Neural crest cell (in vitro differentiated cells): ENCODE measurements at regions not wholly inside any gene's neighbourhood (a gene's known extent, or its start where the extent isn't known, plus 50 kb on each side); places are given as distances from the start of the nearest gene placed in this dataset.
"Not testable (repeated sequence)": the region's sequence is repeated elsewhere in the genome, so short reads cannot be mapped to it uniquely, and the experiment has no call there.

ENCODE experiments used
- DNase-seq: peaks from one replicate; pipeline ENCODE4 v3.0.0; 2021; ENCODE audit warnings: low read depth, mixed read lengths, low spot score
- H3K27ac Mint-ChIP-seq: one replicate; pipeline ENCODE4 v1.8.0; 2021; ENCODE audit warnings: mild to moderate bottlenecking, mixed read lengths; ENCODE audit not compliant: unreplicated experiment
- H3K27me3 Mint-ChIP-seq: 2 replicates; pipeline ENCODE4 v1.8.0; 2021; ENCODE audit warnings: low read depth, mild to moderate bottlenecking, mixed read lengths
- H3K36me3 Mint-ChIP-seq: 2 replicates; pipeline ENCODE4 v1.8.0; 2021; ENCODE audit warnings: low read depth, mild to moderate bottlenecking, mixed read lengths
- H3K4me1 Mint-ChIP-seq: 2 replicates; pipeline ENCODE4 v1.8.0; 2021; ENCODE audit warnings: mixed read lengths
- H3K4me3 Mint-ChIP-seq: one replicate; pipeline ENCODE4 v1.8.0; 2021; ENCODE audit warnings: mild to moderate bottlenecking, mixed read lengths
- H3K9me3 Mint-ChIP-seq: 2 replicates; pipeline ENCODE4 v1.8.0; 2021; ENCODE audit warnings: mixed read lengths
- TF ChIP-seq, protein P1 (sequence below): fragments of 200-600 bp; sonication (generic); conservative IDR thresholded peaks from 2 replicates; pipeline ENCODE4 v1.5.0; 2021; ENCODE audit warnings: antibody characterized with exemption, mild to moderate bottlenecking

DNA sequence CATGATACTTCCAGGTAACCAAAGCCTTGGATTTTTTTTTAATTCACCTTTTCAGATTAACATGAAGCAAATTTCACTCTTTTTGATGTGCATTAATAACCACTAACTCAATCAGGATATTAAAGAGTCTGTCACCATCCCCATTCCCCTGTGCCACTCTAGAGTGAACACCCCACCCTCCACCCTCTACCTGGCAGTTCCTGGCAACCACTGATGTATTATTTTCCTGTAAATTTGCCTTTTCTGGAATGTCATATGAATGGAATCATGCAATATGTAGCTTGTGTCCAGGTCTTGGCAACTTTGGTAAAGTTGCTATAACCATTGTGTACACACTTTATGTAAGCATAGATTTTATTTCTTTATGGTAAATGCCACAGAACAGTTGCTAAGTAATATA lies 627.6 kb downstream of the MCTP2 start:
- no peaks in the 10 kb centered on the region for H3K27me3 Mint-ChIP-seq
- no peaks in the 10 kb centered on the region for H3K4me1 Mint-ChIP-seq
- TF ChIP-seq, protein P1, sequence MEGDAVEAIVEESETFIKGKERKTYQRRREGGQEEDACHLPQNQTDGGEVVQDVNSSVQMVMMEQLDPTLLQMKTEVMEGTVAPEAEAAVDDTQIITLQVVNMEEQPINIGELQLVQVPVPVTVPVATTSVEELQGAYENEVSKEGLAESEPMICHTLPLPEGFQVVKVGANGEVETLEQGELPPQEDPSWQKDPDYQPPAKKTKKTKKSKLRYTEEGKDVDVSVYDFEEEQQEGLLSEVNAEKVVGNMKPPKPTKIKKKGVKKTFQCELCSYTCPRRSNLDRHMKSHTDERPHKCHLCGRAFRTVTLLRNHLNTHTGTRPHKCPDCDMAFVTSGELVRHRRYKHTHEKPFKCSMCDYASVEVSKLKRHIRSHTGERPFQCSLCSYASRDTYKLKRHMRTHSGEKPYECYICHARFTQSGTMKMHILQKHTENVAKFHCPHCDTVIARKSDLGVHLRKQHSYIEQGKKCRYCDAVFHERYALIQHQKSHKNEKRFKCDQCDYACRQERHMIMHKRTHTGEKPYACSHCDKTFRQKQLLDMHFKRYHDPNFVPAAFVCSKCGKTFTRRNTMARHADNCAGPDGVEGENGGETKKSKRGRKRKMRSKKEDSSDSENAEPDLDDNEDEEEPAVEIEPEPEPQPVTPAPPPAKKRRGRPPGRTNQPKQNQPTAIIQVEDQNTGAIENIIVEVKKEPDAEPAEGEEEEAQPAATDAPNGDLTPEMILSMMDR: no peak
- peaks cover 7% of the 10 kb centered on the region for H3K9me3 Mint-ChIP-seq
- no peak overlapping the region for H3K27ac Mint-ChIP-seq
- no peak overlapping the region for H3K4me3 Mint-ChIP-seq
- H3K36me3 Mint-ChIP-seq: peaks cover 6% of the 10 kb centered on the region
- DNase-seq: no peak

DNA sequence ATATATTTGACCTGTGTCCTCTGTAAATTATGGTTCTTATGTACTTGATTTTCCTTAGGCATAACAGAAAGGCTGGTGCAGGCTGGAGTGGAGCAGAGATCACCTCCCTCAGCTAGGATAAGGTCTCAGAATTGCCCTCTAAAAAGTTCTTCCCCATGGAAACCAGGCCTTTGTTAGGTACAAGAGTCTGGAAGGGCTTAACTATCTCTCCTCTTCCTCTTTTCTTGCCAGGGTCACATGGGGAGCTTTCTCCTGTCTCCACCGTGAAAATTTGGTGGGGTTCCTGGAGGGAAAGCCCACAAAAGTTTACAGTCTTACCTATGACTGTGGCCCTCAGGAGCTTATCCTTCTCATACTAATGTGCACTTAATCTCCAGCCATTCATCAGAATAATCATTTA lies 633.2 kb downstream of the MCTP2 start:
- Mint-ChIP-seq H3K27me3 (no peaks in the 10 kb centered on the region), H3K4me1 (no peaks in the 10 kb centered on the region), H3K27ac (no peak overlapping the region), H3K4me3 (no peak overlapping the region), H3K36me3 (peaks cover 6% of the 10 kb centered on the region), H3K9me3 (peaks cover 24% of the 10 kb centered on the region)
- TF ChIP-seq, protein P1: no peak
- DNase-seq: no peak

DNA sequence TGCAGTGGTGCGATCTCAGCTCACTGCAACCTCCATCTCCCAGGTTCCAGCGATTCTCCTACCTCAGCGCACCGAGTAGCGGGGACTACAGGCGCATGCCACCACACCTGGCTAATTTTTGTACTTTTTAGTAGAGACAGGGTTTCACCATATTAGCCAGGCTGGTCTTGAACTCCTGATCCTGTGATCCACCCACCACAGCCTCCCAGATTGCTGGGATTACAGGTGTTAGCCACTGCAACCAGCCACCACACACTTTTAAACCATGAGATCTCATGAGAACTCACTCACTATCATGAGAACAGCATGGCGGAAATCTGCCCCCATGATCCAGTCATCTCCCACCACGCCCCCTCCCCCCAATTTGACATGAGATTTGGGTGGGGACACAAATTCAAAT lies 636.9 kb downstream of the MCTP2 start:
- H3K27ac Mint-ChIP-seq, H3K36me3 Mint-ChIP-seq: not testable (repeated sequence)

DNA sequence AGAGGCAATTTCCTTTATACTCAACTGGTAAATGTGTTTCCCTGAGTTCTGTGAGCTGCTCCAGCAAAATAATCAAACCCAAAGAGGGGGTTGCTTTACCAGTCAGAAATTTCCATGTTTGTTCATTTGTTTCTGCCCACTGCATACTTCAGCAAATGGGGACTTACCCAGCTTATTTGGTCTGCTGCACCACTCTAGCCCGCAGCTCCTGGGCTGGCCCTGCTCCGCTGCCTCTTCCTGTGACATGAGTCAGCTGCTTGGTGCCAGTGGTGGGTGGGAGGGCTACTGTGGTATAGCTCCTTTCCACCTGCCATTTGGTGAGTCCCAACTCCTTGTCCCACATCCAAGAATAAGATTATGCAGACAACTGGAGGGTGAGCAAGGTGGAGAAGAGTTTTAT lies 644.2 kb downstream of the MCTP2 start:
- peaks cover 8% of the 10 kb centered on the region for H3K9me3 Mint-ChIP-seq
- no peak overlapping the region for H3K4me3 Mint-ChIP-seq
- no peak overlapping the region for H3K27ac Mint-ChIP-seq
- TF ChIP-seq, protein P1: no peak
- no peaks in the 10 kb centered on the region for H3K4me1 Mint-ChIP-seq
- H3K27me3 Mint-ChIP-seq: no peaks in the 10 kb centered on the region
- DNase-seq: no peak
- peaks cover 3% of the 10 kb centered on the region for H3K36me3 Mint-ChIP-seq

More for the DNA sequence above, 636.9 kb downstream of the MCTP2 start:
- H3K27me3 Mint-ChIP-seq, DNase-seq, H3K4me3 Mint-ChIP-seq, H3K4me1 Mint-ChIP-seq: not testable (repeated sequence)
- H3K9me3 Mint-ChIP-seq: peaks cover 19% of the 10 kb centered on the region

DNA sequence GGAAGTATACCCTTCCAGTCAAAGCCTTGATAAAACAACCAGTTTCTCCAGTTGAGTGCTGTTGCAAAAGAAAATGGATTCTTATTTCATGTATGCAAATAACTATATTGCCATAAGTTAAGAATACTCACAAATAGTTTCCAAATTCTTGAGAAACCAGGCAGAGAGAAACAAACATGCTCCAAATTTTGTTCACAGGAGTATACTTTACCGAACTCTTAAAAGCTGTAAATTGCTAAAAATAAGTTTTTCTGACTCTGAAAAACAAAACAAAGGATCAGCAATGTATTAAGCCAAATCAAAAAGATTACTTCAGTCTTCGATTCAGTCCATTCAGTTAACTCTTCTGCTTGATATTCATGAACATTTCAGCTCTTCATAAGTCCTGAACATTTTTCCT lies 646.5 kb downstream of the MCTP2 start:
- no peak overlapping the region for H3K27ac Mint-ChIP-seq

DNA sequence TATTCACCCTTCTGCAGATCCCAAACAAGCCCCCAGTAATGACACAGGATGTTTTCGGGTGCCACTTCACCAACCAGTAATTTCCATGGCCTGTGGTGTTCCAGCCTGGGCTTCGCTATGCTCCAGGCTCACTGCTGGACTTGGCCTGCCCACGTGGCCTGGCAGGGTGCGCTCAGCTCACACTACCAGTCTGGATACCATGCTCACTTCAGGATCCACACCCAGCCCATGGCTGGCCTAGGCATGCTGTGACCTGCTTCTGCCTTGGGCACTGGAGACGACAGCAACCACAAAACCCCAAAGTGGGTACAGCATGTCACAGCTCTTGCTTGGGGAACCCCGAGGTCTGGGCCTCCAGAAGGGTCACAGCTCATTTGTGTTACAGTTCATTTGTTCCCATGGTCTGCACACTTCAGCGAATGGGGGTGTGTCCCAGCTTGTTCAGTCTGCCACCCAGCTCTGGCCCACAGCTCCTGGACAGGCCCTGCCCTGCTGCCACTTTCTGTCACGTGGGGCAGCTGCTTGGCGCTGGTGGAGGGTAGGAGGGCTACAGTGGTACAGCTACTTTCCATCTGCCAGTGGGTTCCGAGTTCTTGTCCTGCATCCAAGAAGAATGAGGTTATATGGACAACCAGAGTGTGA lies 650.8 kb downstream of the MCTP2 start:
- H3K27me3 Mint-ChIP-seq: no peaks in the 10 kb centered on the region
- TF ChIP-seq, protein P1: no peak
- H3K9me3 Mint-ChIP-seq: peaks cover 16% of the 10 kb centered on the region
- no peak for DNase-seq
- no peak overlapping the region for H3K4me3 Mint-ChIP-seq
- H3K27ac Mint-ChIP-seq: no peak overlapping the region
- H3K36me3 Mint-ChIP-seq: peaks cover 8% of the 10 kb centered on the region
- H3K4me1 Mint-ChIP-seq: no peaks in the 10 kb centered on the region

More for the DNA sequence above, 646.5 kb downstream of the MCTP2 start:
- TF ChIP-seq, protein P1: no peak
- DNase-seq: no peak
- no peaks in the 10 kb centered on the region for H3K27me3 Mint-ChIP-seq
- H3K9me3 Mint-ChIP-seq: peaks cover 6% of the 10 kb centered on the region
- peaks cover 3% of the 10 kb centered on the region for H3K36me3 Mint-ChIP-seq
- H3K4me1 Mint-ChIP-seq: no peaks in the 10 kb centered on the region
- no peak overlapping the region for H3K4me3 Mint-ChIP-seq
